A549 (cell line): ENCODE measurements at regions not wholly inside any gene's neighbourhood (a gene's known extent, or its start where the extent isn't known, plus 50 kb on each side); places are given as distances from the start of the nearest gene placed in this dataset.

Source experiments
- ATAC-seq, 2 experiments: fragments of 200-7000 bp in 1 of 2; fragments of >200 bp in 1 of 2; cut with Nextera tagmentation in 1 of 2; cut with Tn5 transposase in 1 of 2; 3 replicates each; pipeline versions ENCODE4 v1.8.0 to v1.9.1; 2018 to 2020; ENCODE audit warnings: mild to moderate bottlenecking in 1 of 2, moderate library complexity in 1 of 2
- CTCF ChIA-PET: fragments of 300-600 bp; sonication (Branson Sonifier 250); formaldehyde crosslinking; extraction: SDS; loops from one replicate; lab custom pipeline; 2021; ENCODE audit warnings: antibody characterized with exemption, inconsistent platforms; lab: Yijun Ruan, JAX
- POLR2A ChIA-PET: fragments of 350-600 bp; formaldehyde crosslinking; extraction: SDS; loops from one replicate; lab custom pipeline; 2021; ENCODE audit warnings: antibody characterized with exemption, inconsistent platforms; lab: Yijun Ruan, JAX
- DNase-seq, 2 experiments: peaks; one replicate each; pipeline versions ENCODE4 v3.0.0 to v3.0.0-alpha.2; 2011 to 2016; ENCODE audit warnings: low read depth in 1 of 2, low spot score in 1 of 2
- FAIRE-seq: peaks from 2 replicates; lab custom pipeline; 2011; peaks lifted over from hg19 to GRCh38; lab: Jason Lieb, UNC
- H3K27ac ChIP-seq, 2 experiments: fragments of >200 bp; sonication (Bioruptor Twin); formaldehyde crosslinking; 3 replicates each; pipeline ENCODE4 v1.5.1; 2016 to 2017
- H3K4me1 ChIP-seq: fragments of >200 bp; sonication (Bioruptor Twin); formaldehyde crosslinking; 3 replicates; pipeline ENCODE4 v1.6.1; 2016
- H3K4me2 ChIP-seq: fragments of >200 bp; sonication (Bioruptor Twin); formaldehyde crosslinking; 3 replicates; pipeline ENCODE4 v1.6.1; 2016
- H3K4me3 ChIP-seq: fragments of >200 bp; sonication (Bioruptor Twin); formaldehyde crosslinking; 3 replicates; pipeline ENCODE4 v1.5.1; 2016
- H3K9me3 ChIP-seq: fragments of >200 bp; sonication (Bioruptor Twin); formaldehyde crosslinking; 3 replicates; pipeline ENCODE4 v1.6.1; 2016
- CBX2 ChIP-seq: fragments of 200-600 bp; sonication (generic); IDR thresholded peaks from 2 replicates; pipeline ENCODE4 v1.6.1; 2016; ENCODE audit warnings: low read depth, mild to moderate bottlenecking, borderline replicate concordance
- CBX8 ChIP-seq: fragments of 200-600 bp; sonication (generic); IDR thresholded peaks from 2 replicates; pipeline ENCODE4 v1.6.1; 2016
- CHD2 ChIP-seq: fragments of 150-350 bp; IDR thresholded peaks from 2 replicates; pipeline ENCODE4 v1.6.1; 2014; ENCODE audit warnings: low read length; ENCODE audit not compliant: partially characterized antibody
- CTCF ChIP-seq: fragments of >200 bp; sonication (Bioruptor Twin); formaldehyde crosslinking; IDR thresholded peaks from 3 replicates; pipeline ENCODE4 v1.5.1; 2016
- ELK1 ChIP-seq: fragments of 150-350 bp; IDR thresholded peaks from 2 replicates; pipeline ENCODE4 v1.6.1; 2014; ENCODE audit warnings: low read depth, mild to moderate bottlenecking, low read length
- ESRRA ChIP-seq: fragments of 150-350 bp; IDR thresholded peaks from 2 replicates; pipeline ENCODE4 v1.6.1; 2014; ENCODE audit warnings: mild to moderate bottlenecking, low read length, borderline replicate concordance
- FOSB ChIP-seq: fragments of 250-450 bp; sonication (Bioruptor Pico); IDR thresholded peaks from 2 replicates; pipeline ENCODE4 v1.5.0; 2020; ENCODE audit warnings: mild to moderate bottlenecking, moderate library complexity
- FOXS1 ChIP-seq: fragments of 250-450 bp; sonication (Bioruptor Pico); IDR thresholded peaks from 2 replicates; pipeline ENCODE4 v1.5.0; 2020; ENCODE audit warnings: mild to moderate bottlenecking, moderate library complexity
- GATA3 ChIP-seq: IDR thresholded peaks from 2 replicates; pipeline ENCODE4 v1.6.1; 2012; ENCODE audit warnings: borderline replicate concordance
- HDAC2 ChIP-seq: fragments of 200-600 bp; sonication (generic); IDR thresholded peaks from 2 replicates; pipeline ENCODE4 v1.6.1; 2016
- HOXA7 ChIP-seq: fragments of 250-450 bp; sonication (Bioruptor Pico); IDR thresholded peaks from 2 replicates; pipeline ENCODE4 v1.5.0; 2020; ENCODE audit warnings: mild to moderate bottlenecking, moderate library complexity
- HOXB13 ChIP-seq: fragments of 250-450 bp; sonication (Bioruptor Pico); IDR thresholded peaks from 2 replicates; pipeline ENCODE4 v1.5.0; 2020; ENCODE audit warnings: low read depth, mild to moderate bottlenecking, moderate library complexity
- HOXB5 ChIP-seq: fragments of 250-450 bp; sonication (Bioruptor Pico); IDR thresholded peaks from 2 replicates; pipeline ENCODE4 v1.5.0; 2020; ENCODE audit warnings: mild to moderate bottlenecking, moderate library complexity
- JUNB ChIP-seq: fragments of >200 bp; sonication (Bioruptor Twin); formaldehyde crosslinking; IDR thresholded peaks from 2 replicates; pipeline ENCODE4 v1.6.1; 2016
- KDM1A ChIP-seq: fragments of 200-600 bp; sonication (generic); IDR thresholded peaks from 2 replicates; pipeline ENCODE4 v1.6.1; 2016; ENCODE audit warnings: low read depth, mild to moderate bottlenecking
- MAFK ChIP-seq: fragments of 450-650 bp; IDR thresholded peaks from 2 replicates; pipeline ENCODE4 v1.6.1; 2014; ENCODE audit not compliant: partially characterized antibody
- MAZ ChIP-seq: fragments of 150-350 bp; IDR thresholded peaks from 2 replicates; pipeline ENCODE4 v1.6.1; 2014; ENCODE audit warnings: antibody characterized with exemption, low read depth, low read length, borderline replicate concordance
- NPAS2 ChIP-seq: fragments of 250-450 bp; sonication (Bioruptor Pico); IDR thresholded peaks from 2 replicates; pipeline ENCODE4 v1.8.0; 2022; ENCODE audit warnings: mild to moderate bottlenecking, moderate library complexity, borderline replicate concordance
- PBX3 ChIP-seq: IDR thresholded peaks from 2 replicates; pipeline ENCODE4 v1.6.1; 2012
- PHF8 ChIP-seq: fragments of 200-600 bp; sonication (generic); IDR thresholded peaks from 2 replicates; pipeline ENCODE4 v1.6.1; 2016; ENCODE audit warnings: low read depth, mild to moderate bottlenecking, antibody characterized with exemption, moderate library complexity, borderline replicate concordance
- RAD21 ChIP-seq, 2 experiments: fragments of >200 bp in 1 of 2; sonication (Bioruptor Twin) in 1 of 2; formaldehyde crosslinking in 1 of 2; IDR thresholded peaks in 1 of 2; conservative IDR thresholded peaks in 1 of 2; 2 replicates in 1 of 2; 3 replicates in 1 of 2; pipeline ENCODE4 v1.6.1; 2012 to 2018; ENCODE audit warnings: inconsistent platforms in 1 of 2
- RARB ChIP-seq: fragments of 250-450 bp; sonication (Bioruptor Pico); IDR thresholded peaks from 2 replicates; pipeline ENCODE4 v1.8.0; 2021; ENCODE audit warnings: mild to moderate bottlenecking, moderate library complexity
- RFX5 ChIP-seq: fragments of 450-650 bp; IDR thresholded peaks from 2 replicates; pipeline ENCODE4 v1.7.1; 2014; ENCODE audit warnings: antibody characterized with exemption, mild to moderate bottlenecking, moderate library complexity
- SREBF2 ChIP-seq: fragments of 450-650 bp; IDR thresholded peaks from 2 replicates; pipeline ENCODE4 v1.6.1; 2014; ENCODE audit warnings: mild to moderate bottlenecking, moderate library complexity
- TFCP2L1 ChIP-seq: fragments of 250-450 bp; sonication (Bioruptor Pico); IDR thresholded peaks from 2 replicates; pipeline ENCODE4 v1.5.0; 2021; ENCODE audit warnings: mild to moderate bottlenecking
- TP53 ChIP-seq: fragments of 250-450 bp; sonication (Bioruptor Pico); IDR thresholded peaks from 2 replicates; pipeline ENCODE4 v1.5.0; 2021; ENCODE audit warnings: mild to moderate bottlenecking, moderate library complexity
- ZSCAN20 ChIP-seq: fragments of 250-450 bp; sonication (Bioruptor Pico); IDR thresholded peaks from 2 replicates; pipeline ENCODE4 v1.8.0; 2022; ENCODE audit warnings: mild to moderate bottlenecking, moderate library complexity
- WGBS: methylation state at CpG from one replicate; pipeline ENCODE4 v1.1.6; 2017; ENCODE audit errors: missing lambda C conversion rate; 5-methylcytosine and 5-hydroxymethylcytosine counted together
- TF ChIP-seq, protein P1 (sequence below): fragments of 450-650 bp; IDR thresholded peaks from 2 replicates; pipeline ENCODE4 v1.6.1; 2014; ENCODE audit warnings: antibody characterized with exemption

DNA sequence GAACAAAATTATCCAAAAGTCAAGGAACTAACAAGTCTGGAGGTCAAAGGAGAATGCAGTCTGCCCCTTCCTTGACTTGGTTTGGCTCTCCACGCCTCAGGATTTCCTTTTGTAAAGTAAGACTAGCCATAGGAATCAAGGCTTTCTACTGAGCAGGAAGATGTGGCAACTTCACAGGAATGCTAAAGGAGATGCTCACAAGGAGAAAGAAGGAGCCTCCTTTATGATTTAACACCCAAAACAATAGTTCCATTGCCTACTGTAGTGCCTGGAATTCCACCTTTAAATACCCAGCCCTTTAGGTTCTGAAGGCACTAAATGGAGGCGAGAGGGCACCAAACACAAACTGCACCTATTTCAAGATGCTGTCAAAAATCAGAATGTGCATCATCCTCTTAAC is 176.3 kb upstream of the NFIA start:
- no peak overlapping the region for H3K4me2 ChIP-seq
- ChIA-PET POLR2A (no interaction called here), CTCF (interaction anchor here (1.8 kb wide), 1 partner anchor 24 kb away, joined by 3 read pairs; no protein-coding TSS in a partner anchor)
- no peak overlapping the region for H3K4me3 ChIP-seq
- no peaks in the 10 kb centered on the region for H3K9me3 ChIP-seq
- DNase-seq (no peak), FAIRE-seq (no peak), ATAC-seq (no peak)
- no peaks in the 10 kb centered on the region for H3K4me1 ChIP-seq
- 37% methylated on average over 2 of the region's 2 CpGs for WGBS
- TF ChIP-seq RAD21 (conservative IDR thresholded peaks at IDR 0.05 in 1 of 2, IDR thresholded peaks at IDR 0.05 in 1 of 2) (no peak), HOXB13 (CRISPR knock-in tag) (no peak), FOXS1 (CRISPR knock-in tag) (no peak)
- H3K27ac ChIP-seq, result no peak overlapping the region

- FAIRE-seq (no peak), DNase-seq (no peak), ATAC-seq (no peak)
- ChIA-PET CTCF (no interaction called here), POLR2A (no interaction called here)
- no peak overlapping the region for H3K4me3 ChIP-seq
- TF ChIP-seq SREBF2, result no peak
- TF ChIP-seq PHF8, result no peak
- no peak for TF ChIP-seq RFX5
- no peak for TF ChIP-seq GATA3
- TF ChIP-seq, protein P1, sequence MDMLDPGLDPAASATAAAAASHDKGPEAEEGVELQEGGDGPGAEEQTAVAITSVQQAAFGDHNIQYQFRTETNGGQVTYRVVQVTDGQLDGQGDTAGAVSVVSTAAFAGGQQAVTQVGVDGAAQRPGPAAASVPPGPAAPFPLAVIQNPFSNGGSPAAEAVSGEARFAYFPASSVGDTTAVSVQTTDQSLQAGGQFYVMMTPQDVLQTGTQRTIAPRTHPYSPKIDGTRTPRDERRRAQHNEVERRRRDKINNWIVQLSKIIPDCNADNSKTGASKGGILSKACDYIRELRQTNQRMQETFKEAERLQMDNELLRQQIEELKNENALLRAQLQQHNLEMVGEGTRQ, result no peak
- no peak for TF ChIP-seq CHD2
- no peak for TF ChIP-seq RARB (CRISPR knock-in tag)
- TF ChIP-seq PBX3, result no peak
- TF ChIP-seq FOSB, result no peak
- TF ChIP-seq KDM1A, result no peak
- TF ChIP-seq HOXB13 (CRISPR knock-in tag), result no peak
- no peak for TF ChIP-seq RAD21 (conservative IDR thresholded peaks at IDR 0.05 in 1 of 2, IDR thresholded peaks at IDR 0.05 in 1 of 2)
- no peak overlapping the region for H3K27ac ChIP-seq
- no peaks in the 10 kb centered on the region for H3K4me1 ChIP-seq
- WGBS, result 48% methylated on average over 3 of the region's 4 CpGs
- H3K4me2 ChIP-seq, result no peak overlapping the region
- no peaks in the 10 kb centered on the region for H3K9me3 ChIP-seq
Observed at GRCh38 chr1:60904099-60904851, 178.1 kb upstream of the NFIA start.

GRCh38 chr1:60903591-60903990 is 178.8 kb upstream of the NFIA start:
- ATAC-seq (no peak), DNase-seq (no peak), FAIRE-seq (no peak)
- CTCF ChIA-PET, result no interaction called here
- H3K4me1 ChIP-seq, result no peaks in the 10 kb centered on the region
- POLR2A ChIA-PET, result no interaction called here
- no peak overlapping the region for H3K4me2 ChIP-seq
- TF ChIP-seq RFX5 (no peak), HDAC2 (no peak), NPAS2 (no peak), JUNB (no peak), RARB (CRISPR knock-in tag) (no peak), CBX8 (no peak)
- WGBS, result 27% methylated on average over 1 of the region's 10 CpGs
- no peak overlapping the region for H3K4me3 ChIP-seq
- H3K27ac ChIP-seq, result no peak overlapping the region
- H3K9me3 ChIP-seq, result no peaks in the 10 kb centered on the region

DNA sequence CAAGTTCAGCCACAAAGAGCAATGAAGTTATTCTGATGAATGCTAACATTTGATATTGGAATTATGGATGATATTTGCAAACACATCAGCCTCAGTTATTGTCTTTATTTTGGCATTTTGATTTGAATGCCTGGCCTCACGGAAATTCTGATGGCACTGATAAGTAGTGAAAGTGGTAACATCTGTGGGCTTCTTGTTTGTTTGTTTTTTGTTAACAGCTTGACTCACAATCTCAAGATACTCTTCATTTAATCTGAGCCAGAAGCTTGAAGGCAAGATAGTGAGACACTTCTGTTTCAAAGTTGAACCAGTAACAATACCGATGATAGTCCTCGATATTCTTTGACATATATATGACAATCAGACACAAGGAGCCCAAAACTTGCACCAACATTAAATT is 182.9 kb upstream of the NFIA start:
- CTCF ChIA-PET, result no interaction called here
- no peak for FAIRE-seq
- TF ChIP-seq MAZ, result no peak
- TF ChIP-seq CTCF, result no peak
- TF ChIP-seq TP53 (CRISPR knock-in tag), result no peak
- no peak for TF ChIP-seq ESRRA
- no peak for TF ChIP-seq HOXB5 (CRISPR knock-in tag)
- TF ChIP-seq MAFK, result no peak
- no peak for TF ChIP-seq ZSCAN20
- no peak for TF ChIP-seq HOXB13 (CRISPR knock-in tag)
- TF ChIP-seq ELK1, result no peak
- no peak for TF ChIP-seq CBX2
- no peak for TF ChIP-seq FOSB
- TF ChIP-seq HOXA7 (CRISPR knock-in tag), result no peak
- TF ChIP-seq TFCP2L1 (CRISPR knock-in tag), result no peak
- TF ChIP-seq RAD21 (conservative IDR thresholded peaks at IDR 0.05 in 1 of 2, IDR thresholded peaks at IDR 0.05 in 1 of 2), result no peak

More for the DNA sequence above, 182.9 kb upstream of the NFIA start:
- WGBS, result 74% methylated on average over 3 of the region's 3 CpGs
- DNase-seq (no peak), ATAC-seq (no peak)
- no peaks in the 10 kb centered on the region for H3K4me1 ChIP-seq
- H3K4me3 ChIP-seq, result no peak overlapping the region
- no peaks in the 10 kb centered on the region for H3K9me3 ChIP-seq
- H3K4me2 ChIP-seq, result no peak overlapping the region
- no peak overlapping the region for H3K27ac ChIP-seq
- POLR2A ChIA-PET, result no interaction called here
